Astrocyte (in vitro differentiated cells and primary cell): ENCODE measurements at regions not wholly inside any gene's neighbourhood (a gene's known extent, or its start where the extent isn't known, plus 50 kb on each side); places are given as distances from the start of the nearest gene placed in this dataset.

Experiments used
- DNase-seq: peaks from one replicate; pipeline ENCODE4 v3.0.0-alpha.2; 2010; ENCODE audit warnings: low read depth
- FAIRE-seq: peaks from 2 replicates; lab custom pipeline; 2011; peaks lifted over from hg19 to GRCh38; lab: Jason Lieb, UNC
- H2AFZ ChIP-seq: 2 replicates; pipeline ENCODE4 v1.6.0; 2012; ENCODE audit warnings: low read depth, low read length, inconsistent platforms
- H3K27ac ChIP-seq: 2 replicates; pipeline ENCODE4 v1.5.1; 2011; ENCODE audit warnings: low read depth, low read length, inconsistent platforms
- H3K27me3 ChIP-seq: 2 replicates; pipeline ENCODE4 v1.6.0; 2011; ENCODE audit warnings: low read length, inconsistent platforms; ENCODE audit not compliant: insufficient read depth
- H3K36me3 ChIP-seq: 2 replicates; pipeline ENCODE4 v1.5.1; 2011; ENCODE audit warnings: low read length, inconsistent platforms; ENCODE audit not compliant: insufficient read depth
- H3K4me1 ChIP-seq: 2 replicates; pipeline ENCODE4 v1.5.1; 2011; ENCODE audit warnings: low read length, inconsistent platforms; ENCODE audit not compliant: insufficient read depth
- H3K4me2 ChIP-seq: 2 replicates; pipeline ENCODE4 v1.6.0; 2012; ENCODE audit warnings: low read length, inconsistent platforms
- H3K4me3 ChIP-seq: 2 replicates; pipeline ENCODE4 v1.5.1; 2011; ENCODE audit warnings: low read depth, mild to moderate bottlenecking, low read length, inconsistent platforms; ENCODE audit not compliant: insufficient read depth
- H3K79me2 ChIP-seq: 2 replicates; pipeline ENCODE4 v1.6.0; 2012; ENCODE audit warnings: mild to moderate bottlenecking, low read length, inconsistent platforms; ENCODE audit not compliant: insufficient read depth
- H3K9ac ChIP-seq: 2 replicates; pipeline ENCODE4 v1.6.0; 2012; ENCODE audit warnings: mild to moderate bottlenecking, low read length, inconsistent platforms
- H3K9me3 ChIP-seq: 2 replicates; pipeline ENCODE4 v1.5.1; 2012; ENCODE audit warnings: low read depth, mild to moderate bottlenecking, low read length, inconsistent platforms; ENCODE audit not compliant: insufficient read depth
- H4K20me1 ChIP-seq: 2 replicates; pipeline ENCODE4 v1.6.0; 2012; ENCODE audit warnings: low read length, inconsistent platforms; ENCODE audit not compliant: insufficient read depth
- H3K27ac Mint-ChIP-seq: one replicate; pipeline ENCODE4 v1.8.0; 2021; ENCODE audit warnings: mild to moderate bottlenecking, mixed read lengths; ENCODE audit not compliant: unreplicated experiment
- H3K27me3 Mint-ChIP-seq: one replicate; pipeline ENCODE4 v1.8.0; 2021; ENCODE audit warnings: low read depth, mixed read lengths; ENCODE audit not compliant: unreplicated experiment
- H3K36me3 Mint-ChIP-seq: one replicate; pipeline ENCODE4 v1.8.0; 2021; ENCODE audit warnings: low read depth, mixed read lengths; ENCODE audit not compliant: unreplicated experiment
- H3K4me1 Mint-ChIP-seq: one replicate; pipeline ENCODE4 v1.8.0; 2021; ENCODE audit warnings: low read depth, mixed read lengths; ENCODE audit not compliant: unreplicated experiment
- H3K4me3 Mint-ChIP-seq: one replicate; pipeline ENCODE4 v1.8.0; 2021; ENCODE audit warnings: mild to moderate bottlenecking, moderate library complexity, mixed read lengths; ENCODE audit not compliant: unreplicated experiment
- H3K9me3 Mint-ChIP-seq: one replicate; pipeline ENCODE4 v1.8.0; 2021; ENCODE audit warnings: mild to moderate bottlenecking, mixed read lengths; ENCODE audit not compliant: unreplicated experiment
- CTCF ChIP-seq: IDR thresholded peaks from 2 replicates; pipeline ENCODE4 v1.5.1; 2011; ENCODE audit warnings: low read depth, mild to moderate bottlenecking, inconsistent platforms, low read length, moderate library complexity; ENCODE audit not compliant: insufficient read depth
- EZH2 ChIP-seq: IDR thresholded peaks from 2 replicates; pipeline ENCODE4 v1.6.1; 2012; ENCODE audit warnings: mild to moderate bottlenecking, low read length, inconsistent platforms; ENCODE audit not compliant: insufficient read depth

GRCh38 chr3:86634361-86634760 is 356.6 kb downstream of the VGLL3 start:
- Histone ChIP-seq H3K9ac (no peak overlapping the region), H3K9me3 (no peaks in the 10 kb centered on the region), H3K4me1 (no peaks in the 10 kb centered on the region), H2AFZ (no peak overlapping the region), H4K20me1 (no peaks in the 10 kb centered on the region), H3K79me2 (no peaks in the 10 kb centered on the region), H3K4me3 (no peak overlapping the region), H3K27ac (no peak overlapping the region), H3K4me2 (no peak overlapping the region), H3K36me3 (no peaks in the 10 kb centered on the region), H3K27me3 (no peaks in the 10 kb centered on the region)
- no peak overlapping the region for H3K4me3 Mint-ChIP-seq
- no peak for TF ChIP-seq CTCF
- TF ChIP-seq EZH2: no peak
- no peak for FAIRE-seq
- DNase-seq: no peak
- no peak overlapping the region for H3K27ac Mint-ChIP-seq
- no peaks in the 10 kb centered on the region for H3K27me3 Mint-ChIP-seq
- H3K36me3 Mint-ChIP-seq: no peaks in the 10 kb centered on the region
- H3K9me3 Mint-ChIP-seq: peaks cover 1% of the 10 kb centered on the region
- no peaks in the 10 kb centered on the region for H3K4me1 Mint-ChIP-seq

- no peaks in the 10 kb centered on the region for H3K36me3 Mint-ChIP-seq
- no peaks in the 10 kb centered on the region for H3K4me1 ChIP-seq
- no peak overlapping the region for H2AFZ ChIP-seq
- no peak for DNase-seq
- no peak overlapping the region for H3K27ac ChIP-seq
- H3K9ac ChIP-seq: no peak overlapping the region
- no peaks in the 10 kb centered on the region for H3K9me3 ChIP-seq
- no peaks in the 10 kb centered on the region for H3K4me1 Mint-ChIP-seq
- H3K4me2 ChIP-seq: no peak overlapping the region
- no peaks in the 10 kb centered on the region for H3K36me3 ChIP-seq
- H3K27ac Mint-ChIP-seq: no peak overlapping the region
- H3K9me3 Mint-ChIP-seq: no peaks in the 10 kb centered on the region
- no peaks in the 10 kb centered on the region for H3K27me3 Mint-ChIP-seq
- no peak overlapping the region for H3K4me3 ChIP-seq
- H3K4me3 Mint-ChIP-seq: no peak overlapping the region
- no peaks in the 10 kb centered on the region for H4K20me1 ChIP-seq
- no peak for FAIRE-seq
- no peaks in the 10 kb centered on the region for H3K27me3 ChIP-seq
- no peak for TF ChIP-seq CTCF
- TF ChIP-seq EZH2: no peak
- H3K79me2 ChIP-seq: no peaks in the 10 kb centered on the region
Measured at GRCh38 chr3:86629511-86629910, 361.4 kb downstream of the VGLL3 start.

- Mint-ChIP-seq H3K27ac (no peak overlapping the region), H3K9me3 (no peaks in the 10 kb centered on the region), H3K4me3 (no peak overlapping the region), H3K36me3 (no peaks in the 10 kb centered on the region), H3K4me1 (no peaks in the 10 kb centered on the region), H3K27me3 (no peaks in the 10 kb centered on the region)
- Histone ChIP-seq H3K27ac (no peak overlapping the region), H4K20me1 (no peaks in the 10 kb centered on the region), H3K9me3 (no peaks in the 10 kb centered on the region), H2AFZ (no peak overlapping the region), H3K4me3 (no peak overlapping the region), H3K27me3 (no peaks in the 10 kb centered on the region), H3K36me3 (no peaks in the 10 kb centered on the region), H3K9ac (no peak overlapping the region), H3K79me2 (no peaks in the 10 kb centered on the region), H3K4me2 (no peak overlapping the region), H3K4me1 (no peaks in the 10 kb centered on the region)
- FAIRE-seq (no peak), DNase-seq (no peak)
- no peak for TF ChIP-seq CTCF
- no peak for TF ChIP-seq EZH2
Measured at GRCh38 chr3:86624192-86624591, 366.8 kb downstream of the VGLL3 start.
